ENCODE measurements at regions not wholly inside any gene's neighbourhood (a gene's known extent, or its start where the extent isn't known, plus 50 kb on each side); places are given as distances from the start of the nearest gene placed in this dataset.

DNA sequence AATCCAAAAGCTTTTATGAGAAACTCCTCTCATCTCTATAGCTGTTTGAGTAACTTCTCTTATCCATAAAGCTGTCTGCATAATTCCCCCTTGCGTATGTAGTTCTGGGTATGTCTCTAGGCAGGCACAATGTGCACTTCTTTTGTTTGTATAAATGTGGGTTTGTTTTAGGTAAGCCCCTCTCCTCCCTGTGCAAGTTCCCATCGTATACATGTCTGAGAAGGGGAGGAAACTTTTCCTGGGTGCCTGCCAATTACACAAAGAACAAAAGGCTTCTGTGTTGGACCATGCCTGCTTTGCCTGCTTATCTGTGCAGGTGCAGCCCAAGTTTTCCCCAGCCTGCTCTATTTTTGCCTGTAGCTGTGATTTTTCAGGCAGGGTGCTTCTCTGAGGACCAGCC is 96.7 kb downstream of the CCER1 start:
- no peak for TF ChIP-seq CTCF (conservative IDR thresholded peaks at IDR 0.05)
- H3K4me3 Mint-ChIP-seq = no peak overlapping the region
- WGBS (ENCODE audit: extremely low coverage, insufficient read length, low lambda C conversion rate) = no CpG with 5 or more reads among the region's 2 CpGs

More for the DNA sequence above, 96.7 kb downstream of the CCER1 start:
- Histone ChIP-seq H2BK5ac (ENCODE audit: insufficient read length, low read length) (no peak overlapping the region), H3K23ac (ENCODE audit: insufficient read length, low read depth, low read length) (no peak overlapping the region), H3K14ac (ENCODE audit: insufficient read depth, low read length) (no peak overlapping the region), H2BK120ac (ENCODE audit: low read depth, low read length, poor library complexity, severe bottlenecking) (no peak overlapping the region), H2AFZ (ENCODE audit: low read length) (no peak overlapping the region), H2BK15ac (ENCODE audit: low read depth, low read length) (no peak overlapping the region), H3K79me2 (ENCODE audit: insufficient read depth, low read length) (no peaks in the 10 kb centered on the region), H3K4me1 (ENCODE audit: insufficient read depth, low read length) (no peaks in the 10 kb centered on the region), H3K79me1 (ENCODE audit: insufficient read depth, low read depth, low read length, poor library complexity, severe bottlenecking) (no peaks in the 10 kb centered on the region), H3K56ac (ENCODE audit: insufficient read length, low read depth, low read length) (no peak overlapping the region), H2BK20ac (ENCODE audit: low read depth, low read length, poor library complexity, severe bottlenecking) (no peak overlapping the region), H3K4ac (ENCODE audit: low read depth, low read length) (no peak overlapping the region), H3K23me2 (ENCODE audit: insufficient read length, low read depth, low read length, poor library complexity, severe bottlenecking) (no peaks in the 10 kb centered on the region), H3K27me3 (ENCODE audit: insufficient read depth, low read length) (no peaks in the 10 kb centered on the region), H4K91ac (ENCODE audit: insufficient read length, low read depth, low read length) (no peak overlapping the region), H4K5ac (ENCODE audit: insufficient read length, low read depth, low read length) (no peak overlapping the region), H4K8ac (replicated peaks; ENCODE audit: insufficient read length, low read depth, low read length) (no peak overlapping the region), H4K20me1 (ENCODE audit: control insufficient read depth, insufficient read depth, insufficient read length) (no peaks in the 10 kb centered on the region), H3K18ac (ENCODE audit: insufficient read length, low read depth, low read length) (no peak overlapping the region), H3T11ph (ENCODE audit: low read length) (no peak overlapping the region), H3K27ac (ENCODE audit: insufficient read length, low read depth, low read length) (no peak overlapping the region), H3K4me2 (ENCODE audit: insufficient read depth, insufficient read length, low read length) (no peak overlapping the region), H3K9ac (ENCODE audit: extremely low read depth, insufficient read length, low read length) (no peak overlapping the region), H2BK12ac (ENCODE audit: insufficient read length, low read depth, low read length) (no peak overlapping the region), H2AK5ac (ENCODE audit: insufficient read length, low read length) (no peak overlapping the region), H3K9me3 (ENCODE audit: control insufficient read depth, low read depth, low read length) (no peaks in the 10 kb centered on the region)
- no peak for DNase-seq
- H3K36me3 Mint-ChIP-seq (ENCODE audit: insufficient read depth in 1 of 3, low read depth in 3 of 3) = no peaks in the 10 kb centered on the region
- no peaks in the 10 kb centered on the region for H3K27me3 Mint-ChIP-seq (ENCODE audit: low read depth)
- H3K27ac Mint-ChIP-seq = no peak overlapping the region
- peaks cover 0 to 3% of the 10 kb centered on the region in 2 experiments; a peak in 1 of 5 replicates for H3K9me3 Mint-ChIP-seq
- no peaks in the 10 kb centered on the region for H3K4me1 Mint-ChIP-seq

Data from H9 (cell line).